HG03039 (cell line): ENCODE measurements at regions not wholly inside any gene's neighbourhood (a gene's known extent, or its start where the extent isn't known, plus 50 kb on each side); places are given as distances from the start of the nearest gene placed in this dataset.
"Not testable (repeated sequence)": the region's sequence is repeated elsewhere in the genome, so short reads cannot be mapped to it uniquely, and the experiment has no call there.

Experiments
- ATAC-seq: cut with Tn5 transposase; IDR thresholded peaks from one replicate; pipeline ENCODE4 v1.9.1; 2021; ENCODE audit warnings: mild to moderate bottlenecking, moderate library complexity; ENCODE audit not compliant: unreplicated experiment

DNA sequence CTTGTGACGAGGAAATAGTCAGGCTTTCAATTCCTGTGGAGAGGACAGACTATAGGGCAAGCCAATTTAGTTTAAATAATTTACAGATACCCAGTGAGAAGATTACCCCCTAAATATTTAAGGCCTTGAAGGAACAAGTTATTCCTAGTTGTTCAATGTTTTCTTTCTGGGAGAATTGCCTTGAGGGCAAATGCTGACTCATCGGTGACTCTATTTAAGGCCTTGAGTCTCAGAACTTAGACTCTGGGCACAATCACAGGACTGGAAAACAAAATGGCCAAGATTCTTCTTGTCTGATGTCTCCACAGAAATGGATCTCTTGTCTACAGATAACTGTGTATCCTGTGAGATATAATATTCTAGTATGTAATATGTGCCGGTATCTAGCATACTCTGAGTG is 467.1 kb downstream of the SUCLG1 start:
- no peak for ATAC-seq

- ATAC-seq, result no peak
These were observed 468.4 kb downstream of the SUCLG1 start for GRCh38 chr2:83990636-83991035.

DNA sequence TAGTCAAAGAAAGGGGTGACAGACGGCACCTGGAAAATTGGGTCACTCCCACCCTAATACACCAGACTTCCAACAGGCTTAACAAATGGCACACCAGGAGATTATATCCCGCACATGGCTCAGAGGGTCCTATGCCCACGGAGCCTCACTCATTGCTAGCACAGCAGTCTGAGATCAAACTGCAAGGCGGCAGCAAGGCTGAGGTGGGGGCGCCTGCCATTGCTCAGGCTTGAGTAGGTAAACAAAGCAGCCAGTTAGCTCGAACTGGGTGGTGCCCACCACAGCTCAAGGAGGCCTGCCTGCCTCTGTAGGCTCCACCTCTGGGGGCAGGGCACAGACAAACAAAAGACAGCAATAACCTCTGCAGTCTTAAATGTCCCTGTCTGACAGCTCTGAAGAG is 482.5 kb downstream of the SUCLG1 start:
- not testable (repeated sequence) for ATAC-seq

GRCh38 chr2:83972128-83972527 is 487.0 kb downstream of the SUCLG1 start:
- no peak for ATAC-seq

- no peak for ATAC-seq
These were observed 487.5 kb downstream of the SUCLG1 start for GRCh38 chr2:83971547-83971946.

GRCh38 chr2:83970217-83970929 is 488.7 kb downstream of the SUCLG1 start:
- no peak for ATAC-seq

DNA sequence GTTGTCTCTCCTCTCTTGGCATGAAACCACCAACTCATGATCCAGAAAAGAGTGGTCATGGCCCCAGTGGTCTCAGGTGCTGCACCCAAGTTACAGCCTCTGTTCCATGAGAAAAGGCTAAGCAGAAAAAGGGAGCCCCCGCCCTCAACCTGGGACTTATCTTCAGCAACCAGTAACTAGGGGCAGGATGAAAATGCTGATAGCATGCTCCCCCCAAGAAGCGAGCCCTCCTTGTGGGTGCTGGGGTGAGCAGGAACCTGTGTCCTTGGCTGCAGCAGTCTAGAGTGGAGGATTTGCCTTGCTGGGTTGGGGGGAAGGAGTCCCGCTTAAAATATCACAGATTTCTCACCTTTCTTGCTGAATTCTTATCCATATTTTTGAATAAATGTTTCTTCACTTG is 490.0 kb downstream of the SUCLG1 start:
- no peak for ATAC-seq

GRCh38 chr2:83967854-83968253 is 491.2 kb downstream of the SUCLG1 start:
- ATAC-seq, result no peak

DNA sequence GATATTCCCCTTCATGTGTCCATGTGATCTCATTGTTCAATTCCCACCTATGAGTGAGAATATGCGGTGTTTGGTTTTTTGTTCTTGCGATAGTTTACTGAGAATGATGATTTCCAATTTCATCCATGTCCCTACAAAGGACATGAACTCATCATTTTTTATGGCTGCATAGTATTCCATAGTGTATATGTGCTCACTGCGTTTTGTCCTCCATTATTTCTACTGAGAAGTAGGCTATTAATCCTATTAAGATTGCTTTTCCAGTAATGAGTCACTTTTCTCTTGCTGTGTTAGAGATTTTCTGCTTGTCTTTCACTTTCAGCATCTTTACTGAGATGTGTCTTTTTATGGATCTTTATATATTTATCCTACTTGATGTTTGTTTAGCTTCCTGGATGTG is 492.1 kb downstream of the SUCLG1 start:
- not testable (repeated sequence) for ATAC-seq

- no peak for ATAC-seq
These were observed 497.6 kb downstream of the SUCLG1 start for GRCh38 chr2:83961512-83961911.

DNA sequence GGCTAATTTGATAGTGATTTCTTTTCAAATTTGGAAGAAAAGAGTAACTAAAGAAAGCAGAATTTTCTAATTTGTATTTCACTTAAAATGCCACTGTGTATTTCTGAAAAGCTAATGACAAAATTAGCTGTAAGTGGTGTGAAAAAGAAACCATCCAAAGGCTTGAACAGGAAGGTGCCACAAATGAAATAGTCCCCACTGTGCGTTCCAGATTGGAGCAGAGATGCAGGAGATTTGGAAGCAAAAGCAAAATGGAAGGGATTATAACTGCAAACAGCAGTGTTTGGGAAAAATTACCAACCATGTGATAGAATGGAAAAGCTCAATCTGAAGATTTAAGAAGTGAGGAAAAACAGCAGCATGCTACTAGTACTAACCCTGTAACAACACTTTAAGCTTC is 498.7 kb downstream of the SUCLG1 start:
- no peak for ATAC-seq

GRCh38 chr2:83959266-83959665 is 499.8 kb downstream of the SUCLG1 start:
- no peak for ATAC-seq

GRCh38 chr2:83956991-83957390 is 502.1 kb downstream of the SUCLG1 start:
- no peak for ATAC-seq

DNA sequence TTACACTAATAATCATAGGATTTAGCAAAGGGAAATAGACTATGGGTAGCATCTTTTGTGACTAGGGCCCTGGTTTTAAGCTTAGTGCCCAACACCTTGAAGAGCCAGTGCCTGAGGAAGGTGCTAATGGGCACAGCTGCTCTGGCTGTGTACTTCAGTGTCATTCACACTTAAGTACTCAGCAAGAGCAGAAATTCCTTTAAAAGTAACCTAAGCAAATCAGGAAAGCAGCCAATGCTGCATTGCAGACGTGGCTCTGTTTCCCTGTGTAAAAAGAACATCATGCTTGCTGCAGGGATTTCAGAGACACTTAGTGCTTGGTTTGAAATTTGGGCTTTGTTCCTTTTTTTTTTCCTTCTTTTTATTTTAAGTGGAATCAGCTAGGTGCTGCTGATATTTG is 505.4 kb downstream of the SUCLG1 start:
- ATAC-seq, result no peak

GRCh38 chr2:83951378-83951947 is 507.6 kb downstream of the SUCLG1 start:
- ATAC-seq, result no peak

DNA sequence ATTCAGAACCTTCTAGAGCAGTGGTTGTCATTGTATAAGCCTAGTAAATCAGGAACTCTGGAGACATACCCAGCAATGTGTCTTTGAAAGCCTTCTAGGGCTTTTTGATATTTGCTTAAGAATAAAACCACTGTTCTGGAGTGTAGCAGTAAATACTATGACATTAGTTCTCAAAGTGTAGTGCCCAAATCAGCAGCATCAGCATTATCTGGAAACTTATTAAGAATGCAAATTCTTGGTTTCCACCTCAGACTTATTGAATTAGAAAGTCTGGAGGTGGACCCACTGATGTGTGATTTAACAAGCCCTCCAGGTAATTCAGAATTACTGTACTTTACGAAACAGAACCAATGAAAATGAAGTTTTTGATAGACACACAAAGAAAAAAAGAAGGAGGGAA is 509.7 kb downstream of the SUCLG1 start:
- no peak for ATAC-seq

DNA sequence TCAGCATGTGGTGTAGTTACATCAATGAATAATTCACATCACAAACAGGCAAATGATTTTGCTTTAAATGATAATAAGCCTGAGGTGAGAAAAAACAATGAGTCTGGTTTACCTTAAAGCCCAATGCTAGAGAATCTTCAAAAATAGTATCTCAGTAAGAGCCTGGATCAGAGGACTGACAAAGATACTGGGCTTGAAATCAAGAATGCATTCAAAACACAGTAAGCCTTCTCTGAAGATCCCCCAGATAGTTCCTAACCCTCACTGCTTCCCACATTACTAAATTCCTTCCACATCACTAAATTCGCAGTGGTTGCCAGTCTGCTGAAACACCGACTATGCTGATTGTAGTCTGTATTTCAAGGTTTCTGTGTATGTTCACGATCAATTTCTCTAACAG is 514.9 kb downstream of the SUCLG1 start:
- ATAC-seq, result no peak

- ATAC-seq, result no peak
These were observed 515.8 kb downstream of the SUCLG1 start for GRCh38 chr2:83943265-83943664.

- no peak for ATAC-seq
These were observed 517.2 kb downstream of the SUCLG1 start for GRCh38 chr2:83941886-83942285.

- no peak for ATAC-seq
These were observed 525.3 kb downstream of the SUCLG1 start for GRCh38 chr2:83933749-83934148.

GRCh38 chr2:83923531-83923930 is 535.5 kb downstream of the SUCLG1 start:
- ATAC-seq, result no peak

DNA sequence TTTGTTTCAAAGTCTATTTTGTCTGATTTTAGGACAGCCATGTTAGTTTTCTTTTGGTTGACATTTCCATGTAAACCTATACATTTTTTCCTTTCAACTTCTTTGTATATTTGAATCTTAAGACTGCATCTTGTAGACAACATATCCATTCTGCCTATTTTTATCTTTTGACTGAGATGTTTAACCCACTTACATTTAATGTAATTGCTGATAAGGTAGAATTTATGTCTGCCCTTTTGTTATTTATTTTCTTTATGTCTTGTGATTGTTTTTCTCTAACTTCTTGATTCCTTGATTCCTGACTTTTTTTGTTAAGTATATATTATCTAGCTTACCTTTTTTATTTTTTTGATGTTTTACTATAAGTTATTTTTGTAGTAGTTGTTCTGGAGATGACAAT is 542.5 kb downstream of the SUCLG1 start:
- no peak for ATAC-seq

DNA sequence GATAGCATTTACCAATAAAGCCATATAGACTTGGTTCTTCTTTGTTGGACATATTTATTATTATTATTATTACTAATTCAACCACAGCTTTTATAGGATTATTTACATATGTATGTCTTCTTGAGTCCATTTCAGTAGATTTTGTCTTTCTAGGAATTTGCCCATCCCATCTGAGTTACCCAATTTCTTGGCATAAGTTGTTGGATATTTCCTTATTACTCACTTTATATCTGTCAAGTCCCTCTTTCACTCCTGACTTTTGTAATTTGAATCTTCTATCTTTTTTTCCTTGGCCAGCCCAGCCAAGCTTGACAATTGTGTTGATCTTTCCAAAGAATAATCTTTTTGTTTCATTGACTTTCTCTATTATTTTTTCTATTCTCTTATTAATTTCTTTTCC is 543.7 kb downstream of the SUCLG1 start:
- no peak for ATAC-seq
